ENCODE measurements at regions not wholly inside any gene's neighbourhood (a gene's known extent, or its start where the extent isn't known, plus 50 kb on each side); places are given as distances from the start of the nearest gene placed in this dataset.

DNA sequence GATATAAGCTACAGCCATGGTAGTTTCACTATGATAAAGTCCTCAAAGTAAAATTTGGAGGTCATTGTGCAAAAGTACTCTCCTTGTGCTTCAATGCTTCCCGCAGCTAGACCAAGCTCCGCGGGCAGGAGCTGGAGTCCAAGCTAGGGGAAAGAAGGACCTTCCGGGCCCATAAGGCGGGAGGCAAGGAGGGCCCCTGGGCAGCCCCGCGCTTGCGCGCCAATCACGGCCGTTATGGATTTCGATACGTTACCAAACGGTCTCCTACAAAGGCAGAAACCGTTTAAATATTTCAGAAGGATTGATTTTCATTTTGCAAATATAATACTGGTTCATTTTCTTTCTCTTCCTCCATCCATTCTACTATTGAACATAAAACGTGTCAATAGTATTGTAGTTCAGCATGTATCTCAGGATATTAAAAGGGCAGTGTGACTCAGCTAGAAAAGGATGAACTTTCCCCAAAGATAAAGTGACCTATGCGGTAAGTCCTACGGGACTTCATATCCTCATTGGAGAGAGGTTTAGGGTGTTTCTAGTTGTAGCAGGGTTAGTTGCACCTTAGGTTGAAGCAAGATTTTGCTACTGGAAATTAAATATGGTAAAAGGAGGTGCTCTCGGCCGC lies 128.0 kb downstream of the KIF20B start:
- no peak for DNase-seq

DNA sequence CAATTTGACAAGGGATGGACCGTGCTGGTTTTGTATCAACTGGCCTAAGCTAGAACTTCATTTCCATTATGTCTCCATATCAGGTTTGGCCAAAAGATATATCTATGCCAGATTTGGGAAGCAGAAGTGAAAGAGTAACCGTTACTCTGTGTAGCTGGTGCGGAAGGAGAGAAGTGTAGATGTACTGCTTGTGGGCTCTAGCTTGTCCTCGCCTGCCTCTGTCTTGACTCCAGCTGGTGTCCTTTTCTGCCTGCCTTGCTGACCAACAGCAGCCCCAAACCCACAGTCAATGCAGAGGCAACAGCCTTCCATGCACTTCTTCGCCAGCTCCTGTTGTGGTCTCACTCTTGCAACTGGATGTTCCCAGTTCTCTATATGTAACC lies 128.5 kb downstream of the KIF20B start:
- no peak for DNase-seq

DNA sequence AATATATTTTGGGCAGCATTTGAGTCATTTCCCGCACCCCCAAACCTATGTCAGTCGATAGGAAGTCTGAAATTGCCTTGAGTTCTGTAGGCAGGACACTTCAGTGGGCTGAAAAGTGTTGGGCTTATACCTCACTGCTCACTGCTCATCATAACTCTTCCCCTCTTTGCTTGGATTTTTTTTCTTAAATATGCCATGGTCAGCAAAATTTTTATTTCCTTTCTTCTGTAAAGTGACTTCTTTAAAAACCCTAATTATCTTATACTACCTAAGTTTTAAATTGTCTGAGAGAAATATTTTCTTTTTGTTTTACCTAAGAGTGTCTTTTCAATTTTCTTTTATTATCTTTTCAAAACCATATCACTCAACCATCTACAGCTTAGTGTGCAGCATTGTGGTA lies 129.2 kb downstream of the KIF20B start:
- DNase-seq: no peak

DNA sequence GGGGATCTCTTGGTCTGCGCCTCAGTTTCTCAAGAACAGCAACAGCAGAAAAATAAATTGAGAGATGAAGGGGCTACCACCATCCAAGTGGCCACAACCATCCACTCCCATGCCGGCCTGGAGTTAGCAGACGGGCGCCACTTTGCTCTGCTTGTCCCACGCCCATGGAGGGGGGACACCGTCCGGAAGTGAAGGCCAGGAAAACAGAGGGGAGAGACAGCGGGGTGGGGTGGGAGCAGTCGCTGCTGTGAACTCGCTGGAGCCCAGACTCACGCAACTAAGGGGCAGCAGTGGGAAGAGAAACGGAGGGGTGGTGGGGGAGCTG lies 135.4 kb downstream of the KIF20B start:
- no peak for DNase-seq

DNA sequence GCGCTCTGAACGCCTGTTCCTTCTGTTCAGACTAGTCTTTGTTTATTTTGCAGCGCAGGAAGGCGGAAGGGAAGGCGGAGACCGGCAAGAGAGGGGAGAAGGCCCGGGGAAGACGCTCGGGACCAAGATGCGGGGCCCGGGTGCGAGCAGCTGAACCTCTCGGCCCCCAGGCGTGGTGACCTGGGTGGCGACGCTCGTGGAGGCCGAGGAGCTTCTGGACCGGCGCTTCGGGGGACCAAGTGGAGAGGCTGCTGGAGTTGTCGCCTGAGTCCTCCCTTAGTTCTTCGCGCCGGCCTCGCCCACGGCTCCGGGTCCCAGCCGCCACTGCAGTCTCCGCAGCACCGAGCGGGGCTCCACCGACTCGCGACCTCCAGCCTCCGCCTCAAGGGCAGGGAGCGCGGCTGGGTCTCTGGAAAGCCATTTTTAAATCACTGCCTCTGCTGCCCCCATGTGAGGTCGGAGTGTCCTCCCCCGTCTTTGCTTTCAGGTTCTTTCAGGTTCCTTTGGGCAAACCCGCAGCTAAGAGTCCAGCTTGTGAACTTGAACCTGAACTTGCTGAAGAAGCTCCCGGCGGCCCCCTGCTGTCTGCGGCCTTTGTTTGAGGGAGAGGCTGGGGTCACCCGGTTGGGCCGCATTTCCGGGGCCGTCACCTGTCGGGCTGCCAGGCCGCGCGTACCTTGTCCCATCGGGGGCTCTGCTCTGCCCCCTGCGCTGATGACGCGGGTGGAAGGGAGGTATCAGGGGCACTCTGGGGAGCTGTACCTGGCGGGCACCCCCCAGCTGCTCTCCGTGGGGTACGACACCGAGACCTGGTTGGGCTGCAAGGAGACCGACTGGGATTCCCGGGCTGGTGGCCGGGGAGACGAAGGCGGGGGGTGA lies 136.0 kb downstream of the KIF20B start:
- peak; percentile 35 for DNase-seq

DNA sequence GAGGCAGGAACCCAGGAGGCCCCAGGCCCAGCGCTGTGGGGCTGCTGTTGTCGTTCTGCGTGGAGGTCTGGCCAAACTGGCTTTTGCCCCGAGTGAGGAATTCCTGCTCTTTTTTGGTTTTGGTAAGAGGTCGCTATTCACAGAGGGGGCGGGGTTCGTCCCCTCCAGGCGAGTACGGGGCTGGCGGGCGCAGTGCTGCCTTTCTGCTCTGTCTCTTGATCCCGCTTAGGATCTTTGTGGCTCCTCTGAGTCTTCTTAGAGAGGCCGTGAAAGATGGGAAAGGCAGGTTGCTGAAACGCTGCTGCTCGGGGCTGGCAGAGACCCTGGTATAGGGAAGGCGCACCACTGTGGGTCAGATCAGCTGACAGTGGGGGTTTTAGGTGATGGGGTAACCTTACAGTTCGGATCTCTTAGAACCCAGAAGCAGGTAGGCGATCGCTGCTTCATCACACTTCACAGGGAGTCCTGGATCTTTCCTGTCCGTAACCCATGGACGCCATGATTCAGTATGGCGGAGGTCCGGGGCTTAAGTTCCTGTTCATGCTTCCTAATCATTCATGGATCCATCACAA lies 136.7 kb downstream of the KIF20B start:
- no peak for DNase-seq

DNA sequence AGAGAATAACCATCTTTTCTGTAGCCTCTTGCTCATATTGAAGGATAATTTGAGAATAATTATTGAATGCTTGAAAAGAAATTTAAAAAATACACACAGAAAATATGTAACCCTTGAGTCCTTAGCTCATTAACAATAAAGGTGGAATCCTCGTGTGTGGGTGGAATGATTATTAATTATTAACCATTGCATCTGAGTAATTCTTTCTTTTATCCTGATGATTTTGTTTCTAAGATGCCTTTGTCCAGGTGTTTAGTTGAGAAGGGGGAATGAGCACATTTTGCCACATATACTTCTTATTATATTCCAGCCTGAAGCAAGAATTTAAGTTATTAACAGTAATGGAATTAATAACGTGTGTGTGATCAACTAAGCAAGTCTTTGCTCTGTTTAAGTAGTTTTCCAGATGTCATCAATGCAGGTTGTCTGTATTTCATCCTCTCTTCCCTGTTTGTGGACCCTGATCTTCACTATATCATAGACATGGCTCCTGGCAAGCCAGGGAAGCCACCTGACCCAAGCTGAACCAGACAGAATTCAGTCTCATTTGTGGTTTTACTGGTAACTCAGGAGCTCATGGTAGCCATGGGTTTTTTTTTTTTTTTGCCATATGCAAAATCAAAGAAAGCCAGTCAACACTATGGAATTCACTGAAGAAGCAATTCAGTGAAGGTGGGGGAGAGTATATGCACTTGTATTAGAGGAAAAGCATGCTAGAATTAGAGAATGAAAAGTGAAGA lies 144.3 kb downstream of the KIF20B start:
- DNase-seq: no peak

DNA sequence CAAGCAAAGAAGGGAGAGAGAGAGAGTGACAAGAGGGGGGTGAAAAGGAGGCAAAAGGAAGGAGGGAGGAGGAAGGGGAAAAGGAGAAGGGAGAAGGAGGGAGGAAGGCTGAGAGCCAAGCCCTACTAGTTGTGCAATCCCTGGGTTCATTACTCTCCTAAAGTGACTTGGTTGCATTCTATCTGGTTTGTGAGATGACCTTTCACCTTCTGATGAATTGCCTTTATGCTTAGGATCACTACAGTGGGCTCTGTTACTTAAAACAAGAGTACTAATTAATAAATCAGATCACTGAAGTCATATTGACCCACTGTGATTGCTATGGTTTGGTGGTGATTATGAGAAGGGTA lies 144.9 kb downstream of the KIF20B start:
- DNase-seq: no peak

DNA sequence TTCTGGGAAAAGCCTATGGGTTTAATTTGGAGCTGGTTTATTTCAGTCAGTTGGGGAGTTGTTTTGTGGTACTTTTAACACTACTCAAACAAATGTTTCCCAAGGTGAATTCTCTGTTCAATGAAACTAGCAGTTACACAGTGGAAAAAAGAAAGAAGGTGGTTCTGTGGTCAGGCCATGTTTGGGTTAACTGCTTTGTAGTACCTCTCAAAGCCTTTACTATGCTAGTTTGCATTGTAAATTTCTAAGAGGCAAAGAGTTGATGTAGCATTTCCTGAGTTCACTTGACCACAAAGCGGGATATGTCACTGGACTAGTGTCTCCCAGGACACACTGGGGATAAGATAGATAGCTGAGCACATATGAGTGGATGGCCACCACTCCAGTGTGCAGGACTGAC lies 145.4 kb downstream of the KIF20B start:
- no peak for DNase-seq

DNA sequence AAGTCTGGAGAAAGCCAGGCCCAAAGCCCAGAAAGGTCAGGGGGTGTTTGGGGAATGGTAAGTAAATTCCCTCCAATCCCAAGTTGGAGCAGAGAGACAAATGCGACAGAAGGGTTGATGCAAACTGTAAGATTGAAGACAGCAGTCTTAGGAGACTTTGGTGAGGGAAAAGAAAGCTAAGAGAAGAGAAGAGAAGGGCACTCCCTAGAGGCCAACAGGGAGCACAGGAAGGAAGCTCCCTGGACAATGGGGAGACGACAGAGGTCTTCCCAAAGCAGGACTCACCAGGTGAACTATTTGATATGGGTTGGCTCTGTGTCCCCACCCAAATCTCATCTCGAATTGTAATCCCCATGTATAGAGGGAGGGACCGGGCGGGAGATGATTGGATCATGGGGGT lies 151.5 kb downstream of the KIF20B start:
- no peak for DNase-seq

DNA sequence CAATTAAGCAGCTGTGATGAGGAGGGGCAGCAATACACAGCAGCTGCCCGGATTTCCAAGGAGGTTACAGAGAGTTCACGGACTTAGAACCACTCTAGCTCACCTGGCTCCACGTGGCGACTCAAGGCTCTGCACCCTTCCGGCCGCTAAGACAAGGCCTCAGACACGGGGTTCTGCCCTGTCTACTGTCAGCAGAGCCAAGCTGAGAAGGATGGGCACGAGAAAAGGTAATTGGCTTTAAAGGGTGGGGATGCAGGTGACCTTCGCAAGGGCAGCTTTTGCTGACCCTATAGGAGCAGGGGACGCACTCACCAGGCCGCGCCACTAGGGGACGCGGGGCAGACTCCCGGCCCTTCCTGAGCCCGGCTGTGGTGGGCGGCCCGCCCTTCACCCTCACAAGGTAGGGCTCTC lies 152.4 kb downstream of the KIF20B start:
- no peak for DNase-seq

DNA sequence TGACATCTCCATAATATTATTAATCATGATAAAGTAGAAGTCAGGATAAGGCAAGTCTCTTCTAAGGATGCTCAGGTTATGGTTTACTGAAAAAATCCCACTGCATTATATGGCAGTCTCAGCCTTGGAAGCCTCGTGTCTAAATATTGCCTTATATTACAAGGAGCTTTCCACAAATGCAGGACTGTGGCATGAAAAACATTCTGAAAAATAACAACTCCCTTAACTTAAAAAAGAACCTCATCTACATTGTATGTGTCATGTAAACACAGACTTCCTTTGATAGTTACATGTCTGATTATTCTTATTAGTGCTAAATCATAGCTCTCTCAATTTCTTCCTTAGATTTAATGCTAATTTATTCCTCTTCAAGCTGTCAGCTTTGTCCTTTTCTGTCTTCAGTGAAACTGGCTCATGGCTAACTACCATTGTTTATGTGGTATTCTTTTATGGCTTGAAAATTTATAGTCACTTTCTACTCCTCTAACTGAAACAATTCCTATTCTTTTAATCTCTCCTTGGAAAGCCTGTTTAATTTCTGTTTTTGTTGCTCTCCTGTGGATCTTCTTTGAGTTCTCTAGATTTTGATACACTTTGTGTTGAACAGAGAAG lies 156.1 kb downstream of the KIF20B start:
- DNase-seq: no peak

DNA sequence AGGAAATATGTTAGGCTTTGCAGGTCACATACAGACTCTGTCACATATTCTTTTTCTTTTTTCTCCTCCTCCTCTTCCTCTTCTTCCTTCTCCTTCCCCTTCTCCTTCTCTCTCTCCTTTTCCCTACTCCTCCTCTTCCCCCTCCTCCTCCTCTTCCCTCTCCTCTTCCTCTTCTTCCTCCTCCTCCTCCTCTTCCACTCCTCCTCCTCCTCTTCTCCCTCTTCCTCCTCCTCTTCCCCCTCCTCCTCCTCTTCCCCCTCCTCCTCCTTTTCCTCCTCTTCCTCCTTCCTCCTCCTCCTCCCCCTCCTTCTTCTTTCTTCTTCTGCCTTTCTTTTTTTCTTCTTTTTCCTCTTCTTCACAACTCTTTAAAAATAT lies 159.8 kb downstream of the KIF20B start:
- DNase-seq: no peak

DNA sequence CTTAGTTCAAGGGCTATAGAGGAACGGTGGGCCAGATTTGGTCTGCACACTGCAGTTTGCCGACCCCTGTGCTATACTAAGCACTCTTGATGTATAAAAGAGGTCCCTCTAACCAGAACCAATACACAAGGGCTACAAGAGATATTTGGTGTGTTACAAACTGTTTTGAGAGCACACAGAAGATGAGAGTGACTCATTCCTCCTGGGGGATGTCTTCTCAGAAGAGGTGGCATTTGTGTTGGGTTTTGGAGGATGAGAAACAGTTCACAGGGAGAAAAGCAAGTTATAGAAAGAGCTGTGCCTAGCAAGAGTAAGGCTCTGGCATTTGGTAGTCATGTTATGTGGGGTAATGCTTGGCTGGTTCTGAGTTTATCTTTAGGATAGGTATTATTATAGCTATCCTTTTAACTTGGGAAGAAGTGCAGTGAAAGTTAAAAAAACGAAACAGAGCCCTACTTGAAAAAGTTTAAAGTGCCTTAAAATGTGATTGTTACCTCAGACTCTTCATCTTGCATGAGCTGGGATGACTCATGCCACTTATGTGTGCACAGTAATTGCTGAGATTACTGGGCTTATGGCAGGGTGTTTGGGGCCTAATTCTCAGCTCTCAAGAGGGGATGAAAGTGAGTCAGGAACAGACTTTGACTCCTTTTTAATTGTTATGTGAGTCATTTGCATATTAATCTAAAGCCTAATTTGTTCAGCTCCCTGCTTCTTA lies 160.4 kb downstream of the KIF20B start:
- no peak for DNase-seq

DNA sequence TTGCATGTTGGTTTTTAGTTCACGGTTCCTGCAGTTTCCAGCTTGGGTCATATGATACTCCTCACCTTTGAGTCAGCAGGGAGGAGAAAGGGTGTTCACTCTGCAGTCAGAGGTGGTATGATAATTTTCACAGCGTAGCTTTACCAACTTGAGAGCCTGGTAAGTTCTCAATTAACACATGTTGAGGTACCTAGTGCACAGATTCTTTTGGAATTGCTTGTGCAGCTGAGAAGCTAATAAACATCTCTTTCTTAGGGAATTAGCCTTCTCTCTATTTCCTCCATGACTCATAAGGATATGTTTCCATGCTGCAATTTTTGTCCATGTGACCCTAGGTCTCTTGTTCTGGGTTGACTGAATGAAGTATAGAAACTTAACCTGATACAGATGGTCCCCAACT lies 166.6 kb downstream of the KIF20B start:
- DNase-seq: no peak

DNA sequence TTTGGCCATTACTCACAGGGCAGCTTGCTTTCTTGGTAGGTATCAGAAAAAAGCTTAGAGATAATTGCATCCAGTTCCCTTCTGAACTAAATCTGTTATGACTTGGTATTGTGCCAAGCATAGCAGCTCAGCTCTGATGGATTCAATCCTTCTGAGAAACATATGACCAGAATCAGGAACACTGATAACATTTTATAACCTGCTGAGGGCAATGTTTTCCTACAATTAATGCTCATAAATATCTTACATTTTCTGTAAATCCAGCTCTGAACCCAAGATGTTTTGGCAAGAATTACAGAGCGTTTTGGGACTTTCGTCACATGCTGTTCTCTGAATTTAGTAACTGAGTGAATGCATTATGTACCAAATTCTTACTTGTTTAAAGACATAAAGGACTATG lies 167.8 kb downstream of the KIF20B start:
- DNase-seq: no peak

DNA sequence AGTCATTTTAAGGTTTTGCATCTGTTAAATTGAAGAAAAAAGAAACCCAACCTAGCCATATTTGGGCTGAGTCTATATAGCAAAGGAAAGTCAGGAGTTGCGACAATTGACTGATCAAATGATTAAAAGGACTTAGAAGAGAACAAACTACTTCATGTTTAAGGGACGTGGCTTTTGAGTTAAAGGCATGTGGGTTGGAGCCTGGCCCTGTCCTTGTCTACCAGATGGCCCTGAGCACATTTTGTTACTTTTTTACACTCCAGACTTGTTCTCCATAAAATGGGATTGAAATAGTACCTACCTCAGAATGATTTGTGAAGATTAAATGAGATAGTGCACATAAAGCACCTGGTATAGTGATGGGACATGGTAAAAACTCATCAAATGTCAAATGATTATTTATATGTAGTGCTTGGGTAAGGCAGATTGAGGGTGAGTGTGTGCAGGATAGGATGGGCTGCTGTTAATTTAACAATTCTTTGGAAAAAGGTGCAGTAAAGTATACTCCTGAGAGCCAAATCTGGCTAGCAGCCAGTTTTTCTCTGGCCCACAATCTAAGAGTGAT lies 168.3 kb downstream of the KIF20B start:
- DNase-seq: no peak

DNA sequence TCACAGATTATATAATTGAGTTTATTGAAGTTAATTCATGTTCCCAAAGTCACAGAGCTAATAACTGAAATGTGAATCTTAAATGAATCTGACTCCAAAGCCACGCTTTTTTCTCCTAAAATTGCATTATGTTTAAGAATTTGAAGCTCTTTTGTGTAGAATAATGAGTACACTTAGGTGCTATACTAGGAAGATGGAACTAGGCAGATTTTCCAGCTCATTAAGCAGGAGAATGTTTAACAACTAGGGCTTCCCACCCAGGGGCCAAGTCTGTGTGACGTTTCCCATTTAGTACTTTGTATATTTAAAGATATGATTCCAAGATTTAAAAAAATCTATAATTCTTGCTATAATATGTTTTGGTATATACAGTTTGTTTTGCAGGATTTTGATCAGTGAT lies 169.5 kb downstream of the KIF20B start:
- no peak for DNase-seq

DNA sequence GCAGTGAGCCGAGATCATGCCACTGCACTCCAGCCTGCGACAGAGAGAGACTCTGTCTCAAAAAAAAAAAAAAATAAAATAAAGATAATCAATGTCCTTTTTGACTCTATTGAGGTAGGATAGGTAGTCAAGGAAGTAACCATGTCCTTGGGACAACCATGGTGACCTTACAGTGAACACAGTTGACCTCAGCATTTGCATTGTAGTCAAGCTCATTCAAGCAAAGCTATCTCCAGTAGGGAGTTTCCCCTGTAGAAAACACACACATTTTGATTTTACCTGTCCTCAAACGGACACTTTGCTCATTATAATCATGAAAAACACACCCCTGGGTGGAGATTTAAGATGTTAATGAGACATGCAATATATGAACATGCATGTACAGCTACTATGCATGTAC lies 171.7 kb downstream of the KIF20B start:
- DNase-seq: no peak

DNA sequence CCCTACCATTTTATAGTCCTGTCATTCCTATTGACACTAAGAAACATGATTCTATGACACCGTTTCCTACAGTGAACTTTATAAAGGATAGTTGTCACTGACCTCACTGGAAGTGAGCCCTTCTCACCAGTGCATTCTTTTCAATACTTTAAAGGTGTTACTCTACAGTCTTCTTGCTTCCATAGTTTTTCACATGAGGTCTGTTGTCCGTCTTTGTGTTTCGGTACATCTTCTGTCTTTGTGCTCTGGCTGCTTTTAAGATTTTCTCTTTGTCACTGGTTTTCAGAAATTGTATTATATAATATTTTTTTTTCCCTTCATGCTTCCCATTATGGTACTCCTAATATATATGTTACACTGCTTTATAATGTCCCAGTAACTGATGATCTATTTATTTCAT lies 174.2 kb downstream of the KIF20B start:
- no peak for DNase-seq

DNA sequence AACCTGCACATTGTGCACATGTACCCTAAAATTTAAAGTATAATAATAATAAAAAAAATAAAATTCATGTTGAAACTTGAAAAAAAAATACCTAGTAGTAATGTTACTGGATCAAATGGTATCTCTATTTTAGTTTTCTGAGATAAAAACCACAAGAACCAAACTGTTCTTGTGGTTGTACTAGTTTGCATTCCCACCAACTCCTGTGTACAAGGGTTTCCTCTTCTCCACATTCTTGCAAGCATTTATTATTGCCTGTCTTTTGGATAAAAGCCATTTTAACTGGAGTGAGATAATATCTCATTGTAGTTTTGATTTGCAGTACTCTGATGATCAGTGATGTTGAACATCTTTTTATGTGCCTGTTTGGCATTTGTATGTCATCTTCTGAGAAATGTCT lies 177.7 kb downstream of the KIF20B start:
- DNase-seq: no peak

DNA sequence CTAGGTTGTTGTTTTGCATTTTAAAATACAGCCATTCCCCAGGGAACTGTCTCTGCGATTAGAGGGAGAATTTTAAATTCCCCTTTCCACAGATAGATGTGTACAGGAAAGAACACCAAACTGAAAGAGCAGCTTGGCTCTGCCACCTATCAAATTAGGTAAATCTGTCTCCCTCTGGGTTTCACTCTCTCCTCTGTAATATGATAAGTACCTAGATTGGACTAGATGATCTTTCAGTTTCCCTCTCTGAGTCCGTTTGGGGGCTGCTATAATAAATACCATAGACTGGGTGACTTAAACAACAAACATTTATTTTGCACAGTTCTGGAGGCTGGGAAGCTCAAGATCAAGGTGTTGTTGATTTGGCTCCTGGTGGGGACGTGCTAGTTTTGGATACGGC lies 186.0 kb downstream of the KIF20B start:
- no peak for DNase-seq

DNA sequence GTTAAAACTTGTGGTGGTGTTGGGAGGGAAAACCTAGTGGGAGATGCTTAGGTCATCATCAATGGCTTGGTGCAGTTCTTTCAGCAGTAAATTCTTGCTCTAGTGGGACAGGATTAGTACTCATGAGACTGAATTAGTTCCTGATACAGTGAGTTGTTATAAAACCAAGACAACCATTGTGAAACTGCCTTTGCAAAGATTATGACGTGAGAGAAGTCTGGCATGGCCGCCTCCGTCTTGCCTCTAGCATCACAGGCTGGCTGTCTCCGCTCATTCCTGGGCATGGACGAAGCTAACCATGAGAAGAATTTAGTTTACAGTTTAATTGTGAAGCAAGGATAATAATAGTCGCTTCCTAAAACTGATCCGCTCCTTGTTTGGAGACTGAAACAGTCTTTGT lies 186.4 kb downstream of the KIF20B start:
- no peak for DNase-seq
